ENCODE measurements at regions not wholly inside any gene's neighbourhood (a gene's known extent, or its start where the extent isn't known, plus 50 kb on each side); places are given as distances from the start of the nearest gene placed in this dataset.

DNA sequence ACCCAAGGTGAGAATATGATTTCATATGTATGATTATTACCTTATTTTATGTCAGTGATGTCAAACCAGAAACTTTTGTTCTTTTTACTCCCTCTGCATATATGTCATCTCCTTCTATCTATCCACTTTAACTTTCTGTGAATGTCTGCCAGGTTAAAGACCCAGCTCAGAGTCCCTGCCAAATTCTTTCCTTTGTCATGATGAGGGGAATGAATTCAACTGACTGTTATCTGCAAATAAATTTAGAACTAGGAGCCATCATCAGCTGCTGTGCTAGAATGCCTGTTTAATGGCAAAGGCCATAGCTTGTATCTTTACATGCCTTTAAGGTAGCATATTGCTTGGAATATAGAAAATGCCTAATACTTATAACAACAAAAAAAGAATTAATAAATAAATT is 815.6 kb upstream of the NEGR1 start:
- no peak overlapping the region for H3K27ac ChIP-seq

DNA sequence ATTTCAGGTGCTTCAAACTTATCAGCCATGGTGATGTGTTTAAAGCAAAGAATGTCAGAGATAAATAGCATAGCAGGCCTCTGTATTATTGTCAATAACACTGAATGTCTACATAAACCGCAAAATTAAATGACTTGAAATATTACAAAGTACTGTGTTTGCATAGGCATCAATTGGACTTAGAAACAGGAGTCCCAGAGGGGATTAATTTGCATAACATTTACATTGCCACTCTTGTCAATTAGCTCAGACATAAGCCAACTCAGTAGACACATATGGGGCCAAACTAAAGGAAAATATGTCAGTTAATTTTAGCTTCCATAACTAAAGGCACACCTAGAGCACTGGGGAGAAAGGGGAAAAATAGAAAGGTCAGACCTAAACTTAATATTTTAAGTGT is 814.5 kb upstream of the NEGR1 start:
- intact Hi-C loops (cut with DNase I; ENCODE audit: low total_unique reads) = no loop called here
- Histone ChIP-seq H3K27ac (no peak overlapping the region), H3K9me3 (no peaks in the 10 kb centered on the region), H3K36me3 (no peaks in the 10 kb centered on the region), H3K4me3 (no peak overlapping the region), H3K4me1 (no peaks in the 10 kb centered on the region), H3K27me3 (no peaks in the 10 kb centered on the region)
- TF ChIP-seq POLR2A (IDR thresholded peaks at IDR 0.05) = no peak
- TF ChIP-seq, protein P1, sequence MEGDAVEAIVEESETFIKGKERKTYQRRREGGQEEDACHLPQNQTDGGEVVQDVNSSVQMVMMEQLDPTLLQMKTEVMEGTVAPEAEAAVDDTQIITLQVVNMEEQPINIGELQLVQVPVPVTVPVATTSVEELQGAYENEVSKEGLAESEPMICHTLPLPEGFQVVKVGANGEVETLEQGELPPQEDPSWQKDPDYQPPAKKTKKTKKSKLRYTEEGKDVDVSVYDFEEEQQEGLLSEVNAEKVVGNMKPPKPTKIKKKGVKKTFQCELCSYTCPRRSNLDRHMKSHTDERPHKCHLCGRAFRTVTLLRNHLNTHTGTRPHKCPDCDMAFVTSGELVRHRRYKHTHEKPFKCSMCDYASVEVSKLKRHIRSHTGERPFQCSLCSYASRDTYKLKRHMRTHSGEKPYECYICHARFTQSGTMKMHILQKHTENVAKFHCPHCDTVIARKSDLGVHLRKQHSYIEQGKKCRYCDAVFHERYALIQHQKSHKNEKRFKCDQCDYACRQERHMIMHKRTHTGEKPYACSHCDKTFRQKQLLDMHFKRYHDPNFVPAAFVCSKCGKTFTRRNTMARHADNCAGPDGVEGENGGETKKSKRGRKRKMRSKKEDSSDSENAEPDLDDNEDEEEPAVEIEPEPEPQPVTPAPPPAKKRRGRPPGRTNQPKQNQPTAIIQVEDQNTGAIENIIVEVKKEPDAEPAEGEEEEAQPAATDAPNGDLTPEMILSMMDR (IDR thresholded peaks at IDR 0.05) = no peak
- DNase-seq = no peak

More for the DNA sequence above, 815.6 kb upstream of the NEGR1 start:
- no peak overlapping the region for H3K4me3 ChIP-seq
- DNase-seq = no peak
- H3K27me3 ChIP-seq = no peaks in the 10 kb centered on the region
- no peaks in the 10 kb centered on the region for H3K4me1 ChIP-seq
- H3K9me3 ChIP-seq = no peaks in the 10 kb centered on the region
- intact Hi-C loops (cut with DNase I; ENCODE audit: low total_unique reads) = no loop called here
- TF ChIP-seq, protein P1 (IDR thresholded peaks at IDR 0.05) = no peak
- no peak for TF ChIP-seq POLR2A (IDR thresholded peaks at IDR 0.05)
- no peaks in the 10 kb centered on the region for H3K36me3 ChIP-seq

DNA sequence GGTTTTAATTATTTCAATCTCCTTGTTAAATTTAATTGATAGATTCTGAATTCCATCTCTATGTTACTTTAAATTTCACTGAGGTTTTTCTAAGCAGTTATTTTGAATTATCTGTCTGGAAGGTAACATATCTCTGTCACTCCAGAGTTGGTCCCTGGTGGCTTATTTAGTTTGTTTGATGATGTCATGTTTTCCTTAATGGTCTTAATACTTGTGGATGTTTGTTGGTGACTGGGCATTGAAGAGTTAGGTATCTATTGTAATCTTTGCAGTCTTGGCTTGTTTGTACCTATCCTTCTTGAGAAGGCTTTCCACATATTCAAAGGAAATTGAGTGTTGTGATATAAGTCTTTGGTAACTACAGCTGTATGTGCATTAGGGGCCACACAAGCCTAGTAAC is 810.0 kb upstream of the NEGR1 start:
- H3K36me3 ChIP-seq = no peaks in the 10 kb centered on the region
- DNase-seq = no peak
- no peak overlapping the region for H3K27ac ChIP-seq
- intact Hi-C loops (cut with DNase I; ENCODE audit: low total_unique reads) = no loop called here
- H3K4me3 ChIP-seq = no peak overlapping the region
- H3K27me3 ChIP-seq = no peaks in the 10 kb centered on the region
- TF ChIP-seq, protein P1 (IDR thresholded peaks at IDR 0.05) = no peak
- no peak for TF ChIP-seq POLR2A (IDR thresholded peaks at IDR 0.05)
- H3K4me1 ChIP-seq = no peaks in the 10 kb centered on the region
- no peaks in the 10 kb centered on the region for H3K9me3 ChIP-seq

DNA sequence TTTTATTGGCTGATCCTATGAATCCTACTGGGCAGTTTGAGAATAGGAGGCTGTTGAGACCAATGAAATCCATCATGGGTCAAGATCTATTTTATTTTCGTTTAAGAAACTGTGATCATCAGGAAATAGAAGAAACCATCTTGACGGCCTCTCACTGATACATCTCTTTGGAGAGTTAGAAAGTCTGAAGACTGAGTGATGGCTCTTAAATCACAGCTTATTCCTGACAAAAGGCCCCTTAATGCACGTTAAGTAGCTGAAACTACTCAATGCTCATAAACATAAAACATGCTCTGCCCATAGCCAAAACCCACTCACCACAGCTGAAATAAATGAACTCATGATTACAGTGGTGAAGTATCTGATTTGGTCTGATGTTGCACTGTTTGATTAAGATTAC is 784.5 kb upstream of the NEGR1 start:
- Histone ChIP-seq H3K27ac (no peak overlapping the region), H3K4me1 (no peaks in the 10 kb centered on the region)
- intact Hi-C loops (cut with DNase I; ENCODE audit: low total_unique reads) = no loop called here

DNA sequence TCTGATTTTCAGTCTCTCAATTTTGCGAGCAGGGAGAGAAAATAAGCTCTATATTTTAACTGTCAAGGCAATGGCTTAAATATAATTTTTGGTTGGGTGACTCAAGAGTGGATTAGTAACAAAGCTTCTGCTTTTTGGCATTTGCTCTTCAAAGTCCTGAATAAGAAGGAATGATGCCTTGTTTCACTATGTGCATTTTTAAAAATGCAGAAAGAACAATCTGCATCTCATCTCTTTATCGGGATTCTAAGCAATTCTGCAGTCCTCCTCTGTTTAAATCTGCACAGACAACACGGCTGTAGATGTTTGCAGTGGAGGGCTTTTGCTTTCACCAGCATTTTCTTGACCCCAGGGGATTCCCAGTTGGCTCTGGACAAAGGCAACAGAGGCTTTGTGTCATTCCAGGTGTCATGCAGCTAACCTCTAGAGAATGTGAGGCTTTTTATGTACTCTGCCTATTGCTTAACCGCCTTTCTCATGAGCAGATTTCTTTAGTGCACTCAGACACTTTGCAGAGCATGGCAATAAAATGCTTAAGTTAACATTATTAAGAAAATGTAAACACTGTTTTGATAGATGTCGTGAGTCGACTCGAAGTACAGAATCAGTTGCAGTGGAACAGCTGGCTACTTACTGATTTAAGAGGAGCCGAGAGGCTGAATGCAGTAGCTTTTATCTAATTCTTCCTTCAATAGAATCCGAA is 783.2 kb upstream of the NEGR1 start:
- H3K4me1 ChIP-seq = no peaks in the 10 kb centered on the region
- TF ChIP-seq, protein P1 (IDR thresholded peaks at IDR 0.05) = no peak
- no peak for TF ChIP-seq POLR2A (IDR thresholded peaks at IDR 0.05)
- intact Hi-C loops (cut with DNase I; ENCODE audit: low total_unique reads) = no loop called here
- H3K9me3 ChIP-seq = peaks cover 0 to 4% of the 10 kb centered on the region in 2 donors
- no peaks in the 10 kb centered on the region for H3K27me3 ChIP-seq
- H3K36me3 ChIP-seq = no peaks in the 10 kb centered on the region
- DNase-seq = no peak
- H3K4me3 ChIP-seq = no peak overlapping the region
- H3K27ac ChIP-seq = no peak overlapping the region

More for the DNA sequence above, 784.5 kb upstream of the NEGR1 start:
- H3K36me3 ChIP-seq = no peaks in the 10 kb centered on the region
- H3K4me3 ChIP-seq = no peak overlapping the region
- H3K27me3 ChIP-seq = no peaks in the 10 kb centered on the region
- no peak for TF ChIP-seq POLR2A (IDR thresholded peaks at IDR 0.05)
- TF ChIP-seq, protein P1 (IDR thresholded peaks at IDR 0.05) = no peak
- peaks cover 0 to 4% of the 10 kb centered on the region in 2 donors for H3K9me3 ChIP-seq
- no peak for DNase-seq

All from uterus (tissue), 3 donors.